GM23248 (cell line): ENCODE measurements at regions not wholly inside any gene's neighbourhood (a gene's known extent, or its start where the extent isn't known, plus 50 kb on each side); places are given as distances from the start of the nearest gene placed in this dataset.

ENCODE experiments used
- DNase-seq: peaks from one replicate; pipeline ENCODE4 v3.0.0-alpha.2; 2015
- H2AFZ ChIP-seq: fragments of 200-600 bp; sonication (generic); 2 replicates; pipeline ENCODE4 v1.6.1; 2016; ENCODE audit warnings: antibody characterized with exemption
- H3F3A ChIP-seq: fragments of 200-600 bp; sonication (generic); 2 replicates; pipeline ENCODE4 v1.6.1; 2016; ENCODE audit warnings: mild to moderate bottlenecking, antibody characterized with exemption, mixed run types; ENCODE audit not compliant: insufficient read depth
- H3K27ac ChIP-seq: fragments of 200-600 bp; sonication (generic); 2 replicates; pipeline ENCODE4 v1.5.1; 2016; ENCODE audit warnings: mild to moderate bottlenecking
- H3K27me3 ChIP-seq: fragments of 200-600 bp; sonication (generic); replicated peaks from 2 replicates; pipeline ENCODE4 v1.6.1; 2016; ENCODE audit warnings: mild to moderate bottlenecking; ENCODE audit not compliant: insufficient read depth
- H3K36me3 ChIP-seq: fragments of 200-600 bp; sonication (generic); 2 replicates; pipeline ENCODE4 v1.6.1; 2016; ENCODE audit warnings: low read depth, mild to moderate bottlenecking
- H3K4me1 ChIP-seq: fragments of 200-600 bp; sonication (generic); 2 replicates; pipeline ENCODE4 v1.6.1; 2016; ENCODE audit warnings: mild to moderate bottlenecking; ENCODE audit not compliant: insufficient read depth
- H3K4me2 ChIP-seq: fragments of 200-600 bp; sonication (generic); one replicate; pipeline ENCODE4 v1.6.1; 2016; ENCODE audit warnings: mild to moderate bottlenecking; ENCODE audit not compliant: unreplicated experiment
- H3K4me3 ChIP-seq: fragments of 200-600 bp; sonication (generic); 2 replicates; pipeline ENCODE4 v1.5.1; 2016; ENCODE audit warnings: mild to moderate bottlenecking
- H3K79me2 ChIP-seq: fragments of 200-600 bp; sonication (generic); 2 replicates; pipeline ENCODE4 v1.6.1; 2016; ENCODE audit warnings: mild to moderate bottlenecking; ENCODE audit not compliant: insufficient read depth
- H3K9ac ChIP-seq: fragments of 200-600 bp; sonication (generic); 2 replicates; pipeline ENCODE4 v1.6.1; 2016; ENCODE audit warnings: mild to moderate bottlenecking
- H3K9me2 ChIP-seq: fragments of 200-600 bp; sonication (generic); 2 replicates; pipeline ENCODE4 v1.6.1; 2016; ENCODE audit warnings: mixed run types, mild to moderate bottlenecking, moderate library complexity; ENCODE audit not compliant: insufficient read depth
- H3K9me3 ChIP-seq: fragments of 200-600 bp; sonication (generic); one replicate; pipeline ENCODE4 v1.6.1; 2017; ENCODE audit warnings: low read depth
- H4K20me1 ChIP-seq: fragments of 200-600 bp; sonication (generic); 2 replicates; pipeline ENCODE4 v1.6.0; 2016; ENCODE audit not compliant: insufficient read depth
- EZH2 ChIP-seq: fragments of 200-600 bp; sonication (generic); IDR thresholded peaks from 2 replicates; pipeline ENCODE4 v1.6.1; 2018; ENCODE audit warnings: antibody characterized with exemption, mild to moderate bottlenecking; ENCODE audit not compliant: insufficient read depth, poor library complexity, severe bottlenecking
- EZH2phosphoT487 ChIP-seq: fragments of 200-600 bp; sonication (generic); IDR thresholded peaks from 2 replicates; pipeline ENCODE4 v1.6.1; 2018; ENCODE audit warnings: antibody characterized with exemption, moderate library complexity, mild to moderate bottlenecking, low read depth; ENCODE audit not compliant: insufficient read depth
- WGBS, 2 experiments: methylation state at CpG; one replicate each; pipeline ENCODE4 v1.1.6; 2015 to 2017; ENCODE audit warnings: low lambda C conversion rate in 2 of 2, low coverage in 1 of 2; ENCODE audit errors: missing lambda C conversion rate in 2 of 2; 5-methylcytosine and 5-hydroxymethylcytosine counted together
- in situ Hi-C: fragments of 300-500 bp; cut with MboI; formaldehyde crosslinking; loops from 2 replicates; pipeline ENCODE4 v1.15.0; 2020

GRCh38 chr3:187839422-187839821 is 94.2 kb upstream of the BCL6 start:
- DNase-seq, result no peak
- TF ChIP-seq EZH2 (no peak), EZH2phosphoT487 (no peak)
- 90 to 91% methylated on average over 5 of the region's 5 CpGs for WGBS, 2 experiments

GRCh38 chr3:187840856-187841255 is 95.6 kb upstream of the BCL6 start:
- DNase-seq, result no peak
- 95 to 98% methylated on average over 2 of the region's 2 CpGs for WGBS, 2 experiments
- Histone ChIP-seq H3K36me3 (no peaks in the 10 kb centered on the region), H3K4me1 (peaks cover 8% of the 10 kb centered on the region), H4K20me1 (no peaks in the 10 kb centered on the region), H2AFZ (no peak overlapping the region), H3K27ac (no peak overlapping the region), H3K9ac (no peak overlapping the region), H3K79me2 (no peaks in the 10 kb centered on the region), H3K9me2 (no peaks in the 10 kb centered on the region), H3K4me3 (no peak overlapping the region), H3K4me2 (no peak overlapping the region), H3K9me3 (no peaks in the 10 kb centered on the region), H3K27me3 (no peaks in the 10 kb centered on the region), H3F3A (no peaks in the 10 kb centered on the region; the same call in 1 of the 2 replicates)
- in situ Hi-C loops, result no loop called here
- TF ChIP-seq EZH2phosphoT487 (no peak), EZH2 (no peak)

More at GRCh38 chr3:187839422-187839821, 94.2 kb upstream of the BCL6 start:
- no peaks in the 10 kb centered on the region for H3K36me3 ChIP-seq
- H3K4me2 ChIP-seq, result no peak overlapping the region
- no peaks in the 10 kb centered on the region for H3K9me3 ChIP-seq
- peaks cover 8% of the 10 kb centered on the region for H3K4me1 ChIP-seq
- no peaks in the 10 kb centered on the region for H4K20me1 ChIP-seq
- no peak overlapping the region for H2AFZ ChIP-seq
- no peaks in the 10 kb centered on the region for H3K27me3 ChIP-seq
- no peaks in the 10 kb centered on the region for H3K79me2 ChIP-seq
- H3K4me3 ChIP-seq, result no peak overlapping the region
- H3K9me2 ChIP-seq, result no peaks in the 10 kb centered on the region
- no peaks in the 10 kb centered on the region; the same call in 1 of the 2 replicates for H3F3A ChIP-seq
- in situ Hi-C loops, result no loop called here
- no peak overlapping the region for H3K9ac ChIP-seq
- H3K27ac ChIP-seq, result no peak overlapping the region

GRCh38 chr3:187841560-187841959 is 96.3 kb upstream of the BCL6 start:
- Histone ChIP-seq H3K79me2 (no peaks in the 10 kb centered on the region), H3K27ac (no peak overlapping the region), H3K4me1 (peaks cover 8% of the 10 kb centered on the region), H3F3A (no peaks in the 10 kb centered on the region; the same call in 1 of the 2 replicates), H3K9ac (no peak overlapping the region), H3K9me3 (no peaks in the 10 kb centered on the region), H3K4me2 (no peak overlapping the region), H4K20me1 (no peaks in the 10 kb centered on the region), H2AFZ (no peak overlapping the region), H3K4me3 (no peak overlapping the region), H3K27me3 (no peaks in the 10 kb centered on the region), H3K36me3 (no peaks in the 10 kb centered on the region), H3K9me2 (no peaks in the 10 kb centered on the region)
- TF ChIP-seq EZH2phosphoT487 (no peak), EZH2 (no peak)
- in situ Hi-C loops, result no loop called here
- 74 to 86% methylated on average over 2 of the region's 2 CpGs for WGBS, 2 experiments
- DNase-seq, result peak; percentile 64

GRCh38 chr3:187843654-187844053 is 98.4 kb upstream of the BCL6 start:
- Histone ChIP-seq H3K9me2 (no peaks in the 10 kb centered on the region), H3K79me2 (no peaks in the 10 kb centered on the region), H3K4me1 (peaks cover 8% of the 10 kb centered on the region), H3K36me3 (no peaks in the 10 kb centered on the region), H3K9ac (no peak overlapping the region), H3K4me3 (no peak overlapping the region), H3F3A (no peaks in the 10 kb centered on the region), H4K20me1 (no peaks in the 10 kb centered on the region), H3K9me3 (no peaks in the 10 kb centered on the region), H3K27me3 (no peaks in the 10 kb centered on the region), H3K4me2 (no peak overlapping the region), H2AFZ (no peak overlapping the region), H3K27ac (no peak overlapping the region)
- TF ChIP-seq EZH2 (no peak), EZH2phosphoT487 (no peak)
- DNase-seq, result no peak
- WGBS, 2 experiments, result 79 to 88% methylated on average over 4 of the region's 4 CpGs
- in situ Hi-C loops, result no loop called here

GRCh38 chr3:187844708-187845107 is 99.4 kb upstream of the BCL6 start:
- Histone ChIP-seq H3K9me3 (no peaks in the 10 kb centered on the region), H3K36me3 (no peaks in the 10 kb centered on the region), H3K4me2 (no peak overlapping the region), H3K9me2 (no peaks in the 10 kb centered on the region), H3K4me3 (no peak overlapping the region), H3K27me3 (no peaks in the 10 kb centered on the region), H3K4me1 (peaks cover 8% of the 10 kb centered on the region), H3K79me2 (no peaks in the 10 kb centered on the region), H4K20me1 (no peaks in the 10 kb centered on the region), H3K9ac (no peak overlapping the region), H2AFZ (no peak overlapping the region), H3F3A (no peaks in the 10 kb centered on the region), H3K27ac (no peak overlapping the region)
- 47 to 48% methylated on average over 6 of the region's 6 CpGs for WGBS, 2 experiments
- TF ChIP-seq EZH2phosphoT487 (no peak), EZH2 (no peak)
- in situ Hi-C loops, result no loop called here
- DNase-seq, result no peak
